ENCODE measurements at regions not wholly inside any gene's neighbourhood (a gene's known extent, or its start where the extent isn't known, plus 50 kb on each side); places are given as distances from the start of the nearest gene placed in this dataset.

DNA sequence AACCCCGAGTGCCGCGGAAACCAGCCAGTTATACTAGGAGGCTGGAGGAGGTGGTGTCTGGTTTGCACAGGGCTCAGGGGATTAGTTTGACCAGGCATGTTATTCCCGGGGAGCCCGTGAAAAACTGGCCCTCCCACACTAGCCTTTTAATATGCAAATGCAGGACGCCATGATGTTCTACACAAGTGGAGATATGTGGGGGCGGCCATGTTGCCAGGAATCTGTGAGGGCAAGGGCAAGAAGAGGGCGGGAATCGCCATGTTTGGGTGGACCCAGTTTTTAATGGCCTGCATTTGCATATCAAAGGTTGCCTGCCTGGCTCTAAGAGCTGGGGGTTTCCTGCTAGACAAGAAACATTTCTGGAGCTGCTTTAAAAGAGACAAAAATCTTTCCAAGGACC lies 940.7 kb downstream of the CDH18 start:
- CTCF ChIA-PET, result interaction anchor here (1.6 kb wide), 1 partner anchor 17 kb away, joined by 4 read pairs; no protein-coding TSS in a partner anchor
- TF ChIP-seq, protein P1, sequence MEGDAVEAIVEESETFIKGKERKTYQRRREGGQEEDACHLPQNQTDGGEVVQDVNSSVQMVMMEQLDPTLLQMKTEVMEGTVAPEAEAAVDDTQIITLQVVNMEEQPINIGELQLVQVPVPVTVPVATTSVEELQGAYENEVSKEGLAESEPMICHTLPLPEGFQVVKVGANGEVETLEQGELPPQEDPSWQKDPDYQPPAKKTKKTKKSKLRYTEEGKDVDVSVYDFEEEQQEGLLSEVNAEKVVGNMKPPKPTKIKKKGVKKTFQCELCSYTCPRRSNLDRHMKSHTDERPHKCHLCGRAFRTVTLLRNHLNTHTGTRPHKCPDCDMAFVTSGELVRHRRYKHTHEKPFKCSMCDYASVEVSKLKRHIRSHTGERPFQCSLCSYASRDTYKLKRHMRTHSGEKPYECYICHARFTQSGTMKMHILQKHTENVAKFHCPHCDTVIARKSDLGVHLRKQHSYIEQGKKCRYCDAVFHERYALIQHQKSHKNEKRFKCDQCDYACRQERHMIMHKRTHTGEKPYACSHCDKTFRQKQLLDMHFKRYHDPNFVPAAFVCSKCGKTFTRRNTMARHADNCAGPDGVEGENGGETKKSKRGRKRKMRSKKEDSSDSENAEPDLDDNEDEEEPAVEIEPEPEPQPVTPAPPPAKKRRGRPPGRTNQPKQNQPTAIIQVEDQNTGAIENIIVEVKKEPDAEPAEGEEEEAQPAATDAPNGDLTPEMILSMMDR (IDR thresholded peaks at IDR 0.05; ENCODE audit: control extremely low read depth, extremely low read depth, low read depth, missing control alignments), result no peak
- no peak for DNase-seq (ENCODE audit: extremely low spot score)
- POLR2A ChIA-PET, result no interaction called here

DNA sequence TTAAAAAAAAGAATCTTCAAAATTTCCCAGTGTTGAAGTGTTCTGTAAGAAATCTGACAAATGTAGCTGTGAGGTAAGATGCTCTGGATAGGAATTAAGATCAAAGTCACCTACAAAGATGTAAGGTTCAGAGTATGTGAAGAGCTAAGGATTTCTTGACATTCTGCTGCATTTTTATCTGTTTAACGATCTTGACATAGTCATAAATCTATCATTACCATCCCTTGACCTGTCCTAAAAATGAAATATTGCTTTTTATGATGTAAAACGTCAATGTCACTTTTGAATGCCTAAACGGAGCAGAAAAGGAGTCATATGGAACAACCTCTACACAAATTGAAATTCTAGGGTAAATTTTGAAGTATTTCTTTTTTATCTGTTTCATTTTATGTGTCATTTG lies 939.3 kb downstream of the CDH18 start:
- ChIA-PET POLR2A (no interaction called here), CTCF (no interaction called here)
- TF ChIP-seq, protein P1 (IDR thresholded peaks at IDR 0.05; ENCODE audit: control extremely low read depth, extremely low read depth, low read depth, missing control alignments), result no peak
- no peak for DNase-seq (ENCODE audit: extremely low spot score)

DNA sequence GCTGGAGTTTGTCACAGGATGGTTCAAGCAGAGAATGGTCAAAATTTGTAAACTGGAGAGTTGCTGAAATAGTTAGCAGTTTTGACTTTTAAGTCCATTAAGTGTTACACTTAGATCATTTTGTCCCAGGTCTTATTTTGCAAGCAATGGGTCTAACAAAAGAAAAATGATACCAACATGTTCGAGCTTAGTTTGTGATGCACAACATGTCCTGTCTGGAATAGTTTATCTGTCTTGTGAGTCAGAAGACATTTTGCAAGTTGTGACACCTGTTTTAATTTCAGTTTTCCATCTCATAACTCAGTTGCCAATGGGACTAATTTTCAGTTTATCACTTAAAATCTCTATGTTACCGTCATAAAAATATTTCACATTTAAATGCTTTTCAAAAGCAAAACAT lies 929.8 kb downstream of the CDH18 start:
- TF ChIP-seq, protein P1 (IDR thresholded peaks at IDR 0.05; ENCODE audit: control extremely low read depth, extremely low read depth, low read depth, missing control alignments), result no peak
- ChIA-PET CTCF (interaction anchor here (1.4 kb wide), 1 partner anchor 40 kb away, joined by 3 read pairs; no protein-coding TSS in a partner anchor), POLR2A (no interaction called here)
- no peak for DNase-seq (ENCODE audit: extremely low spot score)

DNA sequence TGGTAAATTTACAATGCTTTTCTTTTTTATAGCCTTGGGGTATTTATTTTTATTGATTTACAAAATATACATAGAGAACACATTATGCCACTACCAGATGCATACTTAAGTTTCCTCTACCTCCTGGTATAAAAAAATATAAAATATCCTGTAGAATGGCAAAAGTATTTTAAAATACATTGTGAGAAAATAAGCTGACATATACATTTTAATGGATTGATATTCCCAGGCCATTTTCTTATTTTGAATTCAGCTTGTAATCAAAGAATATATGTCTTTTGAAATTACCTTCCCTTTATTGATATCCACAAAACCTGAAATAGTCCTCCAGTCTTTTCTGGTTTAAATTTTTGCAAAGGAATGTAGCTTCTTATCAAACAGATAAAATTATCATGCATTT lies 923.9 kb downstream of the CDH18 start:
- ChIA-PET POLR2A (no interaction called here), CTCF (no interaction called here)
- no peak for DNase-seq (ENCODE audit: extremely low spot score)
- TF ChIP-seq, protein P1 (IDR thresholded peaks at IDR 0.05; ENCODE audit: control extremely low read depth, extremely low read depth, low read depth, missing control alignments), result no peak

DNA sequence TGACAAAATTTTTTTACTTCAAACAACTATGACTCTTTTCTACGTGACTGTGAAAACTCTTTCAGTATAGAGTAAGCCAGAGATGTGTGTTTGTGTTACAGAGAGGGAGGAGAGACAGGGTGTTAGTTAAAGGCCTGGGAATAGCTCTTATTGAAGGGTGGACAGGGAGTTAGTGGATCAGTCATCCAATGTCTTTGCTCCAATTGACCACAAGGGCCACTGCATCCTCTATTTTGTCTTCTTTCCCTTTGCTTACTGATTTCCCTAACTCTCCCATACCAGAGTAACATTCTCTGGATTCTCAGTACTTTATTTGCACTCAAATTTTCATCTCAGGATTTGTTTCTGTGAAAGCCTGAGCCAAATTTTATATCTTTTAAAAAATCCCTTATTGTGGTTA lies 920.3 kb downstream of the CDH18 start:
- TF ChIP-seq, protein P1 (IDR thresholded peaks at IDR 0.05; ENCODE audit: control extremely low read depth, extremely low read depth, low read depth, missing control alignments), result no peak
- ChIA-PET CTCF (interaction anchor here (2.0 kb wide), 1 partner anchor 10 kb away, joined by 5 read pairs; no protein-coding TSS in a partner anchor), POLR2A (no interaction called here)
- no peak for DNase-seq (ENCODE audit: extremely low spot score)

DNA sequence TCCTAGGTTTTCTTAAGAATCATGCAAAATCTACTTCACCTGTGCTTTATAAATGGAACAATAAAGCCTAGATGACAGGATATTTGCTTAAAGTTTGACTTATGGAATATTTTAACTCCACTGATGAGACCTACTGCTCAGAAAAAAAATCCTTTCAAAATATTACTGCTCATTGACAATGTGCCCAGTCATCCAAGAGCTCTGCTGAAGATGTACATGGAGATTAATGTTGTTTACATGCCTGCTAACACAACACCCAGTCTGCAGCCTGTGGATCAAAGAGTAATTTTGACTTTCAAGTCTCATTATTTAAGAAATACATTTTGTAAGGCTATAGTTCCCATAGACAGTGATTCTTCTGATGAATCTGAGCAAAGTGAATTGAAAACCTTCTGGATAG lies 889.6 kb downstream of the CDH18 start:
- POLR2A ChIA-PET, result no interaction called here

More for the DNA sequence above, 889.6 kb downstream of the CDH18 start:
- no peak for DNase-seq (ENCODE audit: extremely low spot score)
- CTCF ChIA-PET, result interaction anchor here (1.2 kb wide), 1 partner anchor 41 kb away, joined by 3 read pairs; no protein-coding TSS in a partner anchor
- TF ChIP-seq, protein P1 (IDR thresholded peaks at IDR 0.05; ENCODE audit: control extremely low read depth, extremely low read depth, low read depth, missing control alignments), result no peak
